ENCODE measurements at regions not wholly inside any gene's neighbourhood (a gene's known extent, or its start where the extent isn't known, plus 50 kb on each side); places are given as distances from the start of the nearest gene placed in this dataset.

DNA sequence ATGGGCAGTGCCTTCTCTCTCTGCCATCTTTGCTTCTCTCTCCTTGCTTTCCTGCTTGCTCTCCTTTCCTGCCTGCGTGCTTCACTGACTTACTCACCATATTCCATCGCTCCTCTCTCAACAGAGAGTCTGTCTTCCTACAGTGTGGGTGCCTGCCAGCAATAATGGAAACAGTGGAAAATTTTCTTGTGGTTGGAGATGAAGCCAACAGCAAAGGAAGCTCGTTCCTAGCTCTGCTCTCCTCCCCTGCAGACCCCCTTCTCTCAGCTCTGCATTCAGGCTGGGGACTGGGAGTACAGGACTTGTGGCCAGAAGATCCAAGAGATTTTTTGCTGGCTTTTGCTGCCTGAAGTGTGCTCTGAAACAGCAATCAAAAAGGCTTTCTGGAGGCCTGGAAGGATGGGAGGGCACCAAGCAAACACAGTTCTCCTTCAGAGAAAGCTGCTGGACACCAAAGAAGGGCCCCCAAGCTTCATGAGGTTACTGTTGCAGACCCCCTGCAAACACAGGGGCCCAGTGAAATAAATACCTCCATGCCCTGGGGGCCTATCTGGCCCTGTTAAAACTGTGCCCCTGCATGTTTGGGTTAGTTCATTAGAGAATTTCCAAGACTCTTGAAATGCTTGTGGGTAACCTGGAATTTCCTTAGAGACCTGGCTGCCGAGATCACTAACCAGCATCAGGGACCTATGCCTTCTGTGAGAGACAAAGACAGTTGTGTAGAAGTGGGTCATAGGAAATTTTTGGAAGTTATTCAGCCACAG lies 149.9 kb upstream of the RASGRP1 start:
- Histone ChIP-seq H3K4me1 (no peaks in the 10 kb centered on the region), H3K9me3 (no peaks in the 10 kb centered on the region), H3K4me3 (no peak overlapping the region), H3K27ac (no peak overlapping the region), H3K36me3 (no peaks in the 10 kb centered on the region), H3K27me3 (no peaks in the 10 kb centered on the region)
- WGBS, 2 donors = 41 to 46% methylated on average over 4 of the region's 4 CpGs
- DNase-seq = no peak
- no peak for TF ChIP-seq POLR2AphosphoS5 (IDR thresholded peaks at IDR 0.05)
- no peak for TF ChIP-seq POLR2A (IDR thresholded peaks at IDR 0.05)
- TF ChIP-seq, protein P1, sequence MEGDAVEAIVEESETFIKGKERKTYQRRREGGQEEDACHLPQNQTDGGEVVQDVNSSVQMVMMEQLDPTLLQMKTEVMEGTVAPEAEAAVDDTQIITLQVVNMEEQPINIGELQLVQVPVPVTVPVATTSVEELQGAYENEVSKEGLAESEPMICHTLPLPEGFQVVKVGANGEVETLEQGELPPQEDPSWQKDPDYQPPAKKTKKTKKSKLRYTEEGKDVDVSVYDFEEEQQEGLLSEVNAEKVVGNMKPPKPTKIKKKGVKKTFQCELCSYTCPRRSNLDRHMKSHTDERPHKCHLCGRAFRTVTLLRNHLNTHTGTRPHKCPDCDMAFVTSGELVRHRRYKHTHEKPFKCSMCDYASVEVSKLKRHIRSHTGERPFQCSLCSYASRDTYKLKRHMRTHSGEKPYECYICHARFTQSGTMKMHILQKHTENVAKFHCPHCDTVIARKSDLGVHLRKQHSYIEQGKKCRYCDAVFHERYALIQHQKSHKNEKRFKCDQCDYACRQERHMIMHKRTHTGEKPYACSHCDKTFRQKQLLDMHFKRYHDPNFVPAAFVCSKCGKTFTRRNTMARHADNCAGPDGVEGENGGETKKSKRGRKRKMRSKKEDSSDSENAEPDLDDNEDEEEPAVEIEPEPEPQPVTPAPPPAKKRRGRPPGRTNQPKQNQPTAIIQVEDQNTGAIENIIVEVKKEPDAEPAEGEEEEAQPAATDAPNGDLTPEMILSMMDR (IDR thresholded peaks at IDR 0.05) = no peak
- no peak for TF ChIP-seq EP300 (IDR thresholded peaks at IDR 0.05)
- no peak for ATAC-seq (ENCODE audit: low FRiP score in 2 of 2)

DNA sequence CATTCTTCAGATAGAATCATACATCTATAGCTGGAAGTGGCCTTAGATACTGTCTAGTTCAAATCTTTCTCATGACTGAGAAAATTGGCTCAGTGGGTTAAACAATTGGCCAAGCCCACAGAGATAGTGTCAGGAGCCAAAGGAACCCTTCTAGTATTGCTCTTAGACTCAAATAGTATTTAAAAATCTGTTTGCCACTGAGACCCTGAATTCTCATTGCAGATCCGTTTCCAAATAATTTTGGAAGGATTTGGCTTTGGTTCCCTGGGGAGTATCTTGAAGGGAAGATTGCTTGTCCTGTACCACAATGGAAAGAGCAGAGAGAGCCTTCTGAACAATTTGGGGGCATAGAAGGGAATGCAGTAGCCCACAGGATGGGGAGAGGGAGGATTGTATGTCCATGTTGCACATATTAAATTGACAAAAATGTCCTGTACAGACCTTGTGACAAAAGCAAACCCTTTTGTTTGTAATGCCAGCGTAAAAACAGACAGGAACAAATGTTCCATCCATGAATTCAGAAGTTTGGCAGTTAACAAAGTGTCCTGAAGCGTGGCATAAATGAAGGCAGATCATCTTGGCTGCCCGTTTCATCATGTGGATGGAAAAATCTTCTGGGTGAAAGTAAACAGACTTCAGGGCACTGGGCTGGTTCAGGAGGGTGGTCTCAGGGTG lies 156.4 kb upstream of the RASGRP1 start:
- no peaks in the 10 kb centered on the region for H3K9me3 ChIP-seq
- no peaks in the 10 kb centered on the region for H3K4me1 ChIP-seq
- no peak overlapping the region for H3K4me3 ChIP-seq
- 79 to 89% methylated on average over 4 of the region's 4 CpGs for WGBS, 2 donors
- ATAC-seq (ENCODE audit: low FRiP score in 2 of 2) (no peak), DNase-seq (no peak)
- no peak overlapping the region for H3K27ac ChIP-seq
- H3K36me3 ChIP-seq = no peaks in the 10 kb centered on the region
- no peaks in the 10 kb centered on the region for H3K27me3 ChIP-seq
- TF ChIP-seq POLR2AphosphoS5 (IDR thresholded peaks at IDR 0.05) (no peak), POLR2A (IDR thresholded peaks at IDR 0.05) (no peak), EP300 (IDR thresholded peaks at IDR 0.05) (no peak)
- TF ChIP-seq, protein P1 (IDR thresholded peaks at IDR 0.05) = no peak

DNA sequence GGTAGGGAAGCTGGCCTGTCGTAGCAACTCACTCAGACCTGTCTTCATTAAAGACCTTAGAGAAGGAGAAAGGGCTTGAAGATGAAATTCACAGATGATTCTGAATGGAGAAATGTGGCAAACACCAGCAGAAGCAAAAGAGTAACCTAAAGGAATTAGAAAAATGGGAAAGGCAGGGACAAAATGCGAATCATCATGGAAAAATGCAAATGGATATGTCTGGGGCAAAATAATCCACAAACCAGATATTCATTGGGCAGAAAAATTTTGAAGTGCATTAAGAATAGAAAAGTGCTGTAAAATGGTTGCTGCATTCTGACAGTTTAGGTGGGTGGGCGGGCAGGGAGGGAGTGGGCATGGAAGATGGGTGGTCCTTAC lies 156.9 kb upstream of the RASGRP1 start:
- H3K9me3 ChIP-seq = no peaks in the 10 kb centered on the region
- TF ChIP-seq EP300 (IDR thresholded peaks at IDR 0.05) = no peak
- TF ChIP-seq, protein P1 (IDR thresholded peaks at IDR 0.05) = no peak
- TF ChIP-seq POLR2A (IDR thresholded peaks at IDR 0.05) = no peak
- TF ChIP-seq POLR2AphosphoS5 (IDR thresholded peaks at IDR 0.05) = no peak
- H3K36me3 ChIP-seq = no peaks in the 10 kb centered on the region
- H3K27ac ChIP-seq = no peak overlapping the region
- 89 to 91% methylated on average over 3 of the region's 3 CpGs for WGBS, 2 donors
- no peaks in the 10 kb centered on the region for H3K4me1 ChIP-seq
- H3K27me3 ChIP-seq = no peaks in the 10 kb centered on the region
- ATAC-seq (ENCODE audit: low FRiP score in 2 of 2) (no peak), DNase-seq (no peak)
- no peak overlapping the region for H3K4me3 ChIP-seq

DNA sequence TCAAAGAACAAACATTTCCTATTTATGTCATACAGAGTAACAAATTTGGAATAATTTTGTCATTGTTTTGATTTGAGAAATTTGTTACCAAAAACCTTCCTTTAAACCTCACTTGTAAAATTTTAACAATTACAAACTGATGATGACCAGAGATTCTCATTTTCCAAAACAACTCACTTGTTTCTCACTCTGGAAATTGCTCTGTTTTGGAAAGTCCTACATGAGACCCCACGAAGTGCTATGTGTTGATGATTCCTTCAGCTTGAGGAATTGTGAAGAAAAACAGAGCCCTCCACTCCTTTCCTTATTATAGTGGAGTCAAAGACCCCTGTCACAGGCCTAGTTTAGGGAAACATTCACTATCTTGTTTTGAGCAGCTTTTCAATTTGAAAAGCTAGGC lies 157.6 kb upstream of the RASGRP1 start:
- DNase-seq (no peak), ATAC-seq (ENCODE audit: low FRiP score in 2 of 2) (no peak)
- Histone ChIP-seq H3K27me3 (no peaks in the 10 kb centered on the region), H3K27ac (no peak overlapping the region), H3K9me3 (no peaks in the 10 kb centered on the region), H3K4me3 (no peak overlapping the region), H3K36me3 (no peaks in the 10 kb centered on the region), H3K4me1 (no peaks in the 10 kb centered on the region)
- TF ChIP-seq EP300 (IDR thresholded peaks at IDR 0.05) = no peak
- no peak for TF ChIP-seq POLR2A (IDR thresholded peaks at IDR 0.05)
- TF ChIP-seq POLR2AphosphoS5 (IDR thresholded peaks at IDR 0.05) = no peak
- TF ChIP-seq, protein P1 (IDR thresholded peaks at IDR 0.05) = no peak
- WGBS, 2 donors = 74 to 77% methylated on average over 1 of the region's 1 CpG
